H9 (cell line): ENCODE measurements at regions not wholly inside any gene's neighbourhood (a gene's known extent, or its start where the extent isn't known, plus 50 kb on each side); places are given as distances from the start of the nearest gene placed in this dataset.

Experiments used
- DNase-seq: peaks from one replicate; pipeline ENCODE4 v3.0.0-alpha.2; 2017
- H2AFZ ChIP-seq: one replicate; pipeline ENCODE4 v1.6.1; 2013; ENCODE audit warnings: mild to moderate bottlenecking, low read length, control low read depth, moderate library complexity
- H2AK5ac ChIP-seq: 2 replicates; pipeline ENCODE4 v1.6.1; 2013; ENCODE audit warnings: low read length, control low read depth, mixed read lengths; ENCODE audit not compliant: insufficient read length
- H2BK120ac ChIP-seq: one replicate; pipeline ENCODE4 v1.6.1; 2013; ENCODE audit warnings: low read depth, mild to moderate bottlenecking, low read length, control low read depth, inconsistent platforms; ENCODE audit not compliant: poor library complexity, severe bottlenecking
- H2BK12ac ChIP-seq: 2 replicates; pipeline ENCODE4 v1.6.1; 2013; ENCODE audit warnings: low read length, control low read depth, mixed read lengths, low read depth; ENCODE audit not compliant: insufficient read length
- H2BK15ac ChIP-seq: 2 replicates; pipeline ENCODE4 v1.6.1; 2013; ENCODE audit warnings: low read depth, low read length, control low read depth
- H2BK20ac ChIP-seq: one replicate; pipeline ENCODE4 v1.6.1; 2013; ENCODE audit warnings: low read depth, mild to moderate bottlenecking, low read length, control low read depth, inconsistent platforms; ENCODE audit not compliant: poor library complexity, severe bottlenecking
- H2BK5ac ChIP-seq: 2 replicates; pipeline ENCODE4 v1.6.1; 2013; ENCODE audit warnings: low read length, control low read depth, mixed read lengths; ENCODE audit not compliant: insufficient read length
- H3K14ac ChIP-seq: 2 replicates; pipeline ENCODE4 v1.6.1; 2013; ENCODE audit warnings: low read length, control low read depth; ENCODE audit not compliant: insufficient read depth
- H3K18ac ChIP-seq: 2 replicates; pipeline ENCODE4 v1.6.1; 2013; ENCODE audit warnings: low read depth, mild to moderate bottlenecking, mixed read lengths, low read length, control low read depth; ENCODE audit not compliant: insufficient read length
- H3K23ac ChIP-seq: 2 replicates; pipeline ENCODE4 v1.6.1; 2013; ENCODE audit warnings: low read length, control low read depth, mixed read lengths, low read depth; ENCODE audit not compliant: insufficient read length
- H3K23me2 ChIP-seq: 2 replicates; pipeline ENCODE4 v1.6.1; 2013; ENCODE audit warnings: low read depth, mild to moderate bottlenecking, mixed read lengths, low read length, control low read depth; ENCODE audit not compliant: insufficient read length, poor library complexity, severe bottlenecking
- H3K27ac ChIP-seq: 2 replicates; pipeline ENCODE4 v1.5.1; 2013; ENCODE audit warnings: low read length, control low read depth, mixed read lengths, low read depth; ENCODE audit not compliant: insufficient read length
- H3K27me3 ChIP-seq: 2 replicates; pipeline ENCODE4 v1.6.1; 2013; ENCODE audit warnings: low read length, control low read depth, inconsistent platforms; ENCODE audit not compliant: insufficient read depth
- H3K4ac ChIP-seq: 2 replicates; pipeline ENCODE4 v1.6.1; 2013; ENCODE audit warnings: low read depth, mild to moderate bottlenecking, control low read depth, inconsistent platforms, low read length, moderate library complexity
- H3K4me1 ChIP-seq: 2 replicates; pipeline ENCODE4 v1.6.1; 2013; ENCODE audit warnings: low read length, control low read depth, inconsistent platforms; ENCODE audit not compliant: insufficient read depth
- H3K4me2 ChIP-seq: 2 replicates; pipeline ENCODE4 v1.6.1; 2013; ENCODE audit warnings: low read length, control low read depth, mixed read lengths; ENCODE audit not compliant: insufficient read length, insufficient read depth
- H3K56ac ChIP-seq: 2 replicates; pipeline ENCODE4 v1.6.1; 2013; ENCODE audit warnings: low read depth, mild to moderate bottlenecking, mixed read lengths, low read length, control low read depth; ENCODE audit not compliant: insufficient read length
- H3K79me1 ChIP-seq: 2 replicates; pipeline ENCODE4 v1.6.1; 2013; ENCODE audit warnings: low read depth, mild to moderate bottlenecking, moderate library complexity, low read length, control low read depth, inconsistent platforms; ENCODE audit not compliant: insufficient read depth, poor library complexity, severe bottlenecking
- H3K79me2 ChIP-seq: 2 replicates; pipeline ENCODE4 v1.6.1; 2013; ENCODE audit warnings: low read length, control low read depth, inconsistent platforms; ENCODE audit not compliant: insufficient read depth
- H3K9ac ChIP-seq: 2 replicates; pipeline ENCODE4 v1.6.1; 2013; ENCODE audit warnings: low read length, control low read depth, mixed read lengths; ENCODE audit not compliant: insufficient read length; ENCODE audit errors: extremely low read depth
- H3K9me3 ChIP-seq: one replicate; pipeline ENCODE4 v1.6.1; 2013; ENCODE audit warnings: low read depth, low read length, inconsistent platforms; ENCODE audit not compliant: control insufficient read depth
- H3T11ph ChIP-seq: one replicate; pipeline ENCODE4 v1.6.1; 2013; ENCODE audit warnings: mild to moderate bottlenecking, low read length, control low read depth, inconsistent platforms
- H4K20me1 ChIP-seq: one replicate; pipeline ENCODE4 v1.6.1; 2013; ENCODE audit not compliant: control insufficient read depth, insufficient read length, insufficient read depth
- H4K5ac ChIP-seq: 2 replicates; pipeline ENCODE4 v1.6.1; 2013; ENCODE audit warnings: low read depth, mild to moderate bottlenecking, mixed read lengths, low read length, control low read depth; ENCODE audit not compliant: insufficient read length
- H4K8ac ChIP-seq: replicated peaks from 2 replicates; pipeline ENCODE4 v1.6.1; 2013; ENCODE audit warnings: low read length, control low read depth, mixed read lengths, low read depth; ENCODE audit not compliant: insufficient read length
- H4K91ac ChIP-seq: 2 replicates; pipeline ENCODE4 v1.6.1; 2013; ENCODE audit warnings: low read depth, mild to moderate bottlenecking, moderate library complexity, mixed read lengths, low read length, control low read depth; ENCODE audit not compliant: insufficient read length
- H3K27ac Mint-ChIP-seq, 3 experiments: 2 replicates in 2 of 3; 3 replicates in 1 of 3; pipeline ENCODE4 v1.8.0; 2020 to 2021; ENCODE audit warnings: mixed read lengths in 3 of 3, mild to moderate bottlenecking in 1 of 3, moderate library complexity in 1 of 3
- H3K27me3 Mint-ChIP-seq: 2 replicates; pipeline ENCODE4 v1.8.0; 2021; ENCODE audit warnings: low read depth, mild to moderate bottlenecking, moderate library complexity, mixed read lengths
- H3K36me3 Mint-ChIP-seq, 3 experiments: 2 replicates in 2 of 3; 3 replicates in 1 of 3; pipeline ENCODE4 v1.8.0; 2020 to 2021; ENCODE audit warnings: low read depth in 3 of 3, mixed read lengths in 3 of 3; ENCODE audit not compliant: insufficient read depth in 1 of 3
- H3K4me1 Mint-ChIP-seq, 2 experiments: 2 replicates each; pipeline ENCODE4 v1.8.0; 2020; ENCODE audit warnings: mixed read lengths in 2 of 2
- H3K4me3 Mint-ChIP-seq, 2 experiments: 2 replicates in 1 of 2; 3 replicates in 1 of 2; pipeline ENCODE4 v1.8.0; 2020 to 2021; ENCODE audit warnings: mild to moderate bottlenecking in 2 of 2, mixed read lengths in 2 of 2, moderate library complexity in 1 of 2
- H3K9me3 Mint-ChIP-seq, 2 experiments: 2 replicates in 1 of 2; 3 replicates in 1 of 2; pipeline ENCODE4 v1.8.0; 2020; ENCODE audit warnings: mild to moderate bottlenecking in 2 of 2, mixed read lengths in 2 of 2, moderate library complexity in 1 of 2
- CTCF ChIP-seq: fragments of 200-600 bp; sonication (generic); conservative IDR thresholded peaks from 3 replicates; pipeline ENCODE4 v1.8.0; 2021; ENCODE audit warnings: antibody characterized with exemption, mild to moderate bottlenecking
- WGBS: extraction: QIAGEN DNeasy Blood & Tissue Kit; methylation state at CpG from one replicate; pipeline ENCODE4 v1.1.7; 2013; ENCODE audit warnings: missing lambda C conversion rate, low lambda C conversion rate, mixed read lengths; ENCODE audit not compliant: insufficient read length; ENCODE audit errors: extremely low coverage; 5-methylcytosine and 5-hydroxymethylcytosine counted together

- H2AK5ac ChIP-seq = no peak overlapping the region
- no peak overlapping the region for H3T11ph ChIP-seq
- H3K27ac ChIP-seq = no peak overlapping the region
- H2BK20ac ChIP-seq = no peak overlapping the region
- no peak overlapping the region for H3K4me2 ChIP-seq
- H3K9ac ChIP-seq = no peak overlapping the region
- H2AFZ ChIP-seq = no peak overlapping the region
- no peak overlapping the region for H2BK5ac ChIP-seq
- TF ChIP-seq CTCF = no peak
- H3K27me3 ChIP-seq = no peaks in the 10 kb centered on the region
- Mint-ChIP-seq H3K27ac (no peak overlapping the region), H3K9me3 (no peaks in the 10 kb centered on the region), H3K27me3 (no peaks in the 10 kb centered on the region), H3K36me3 (no peaks in the 10 kb centered on the region), H3K4me3 (no peak overlapping the region), H3K4me1 (peaks cover 25 to 26% of the 10 kb centered on the region in 2 experiments)
- H3K4me1 ChIP-seq = no peaks in the 10 kb centered on the region
- H4K20me1 ChIP-seq = no peaks in the 10 kb centered on the region
- H3K18ac ChIP-seq = no peak overlapping the region
- H3K23me2 ChIP-seq = no peaks in the 10 kb centered on the region
- no peak overlapping the region for H4K5ac ChIP-seq
- no peak overlapping the region for H4K8ac ChIP-seq
- no peak overlapping the region for H2BK120ac ChIP-seq
- H3K23ac ChIP-seq = no peak overlapping the region
- no peaks in the 10 kb centered on the region for H3K79me1 ChIP-seq
- no peak overlapping the region for H3K14ac ChIP-seq
- whole genome bisulfite sequencing = no CpG with 5 or more reads among the region's 1 CpG
- no peak overlapping the region for H3K56ac ChIP-seq
- H2BK15ac ChIP-seq = no peak overlapping the region
- no peak for DNase-seq
- no peaks in the 10 kb centered on the region for H3K9me3 ChIP-seq
- H3K79me2 ChIP-seq = no peaks in the 10 kb centered on the region
- H2BK12ac ChIP-seq = no peak overlapping the region
- no peak overlapping the region for H4K91ac ChIP-seq
- no peak overlapping the region for H3K4ac ChIP-seq
Measured at GRCh38 chr7:28299556-28299955, 112.8 kb upstream of the CREB5 start.
